HepG2 (cell line): ENCODE measurements at regions not wholly inside any gene's neighbourhood (a gene's known extent, or its start where the extent isn't known, plus 50 kb on each side); places are given as distances from the start of the nearest gene placed in this dataset.

ENCODE experiments used
- ATAC-seq: fragments of 200-7000 bp; cut with Tn5 transposase; 3 replicates; pipeline ENCODE4 v1.9.1; 2020; ENCODE audit warnings: mild to moderate bottlenecking, moderate library complexity
- BruUV-seq: library from RNA; stranded (reverse); fragments of 400-500 nt; replicated peaks from 2 replicates; lab custom pipeline; 2021; lab: Mats Ljungman, UMichigan
- CTCF ChIA-PET: fragments of 300-600 bp; formaldehyde crosslinking; extraction: SDS; loops from one replicate; lab custom pipeline; 2021; ENCODE audit warnings: low total read pairs, inconsistent platforms, low intra/inter-chr PET ratio; lab: Yijun Ruan, JAX
- POLR2A ChIA-PET: fragments of 350-600 bp; sonication (Branson Sonifier 250); formaldehyde crosslinking; loops from one replicate; lab custom pipeline; 2020; ENCODE audit warnings: antibody characterized with exemption, inconsistent platforms; lab: Yijun Ruan, JAX
- DNase-seq: peaks from one replicate; pipeline ENCODE4 v3.0.0-alpha.2; 2015; ENCODE audit warnings: low spot score
- FAIRE-seq: peaks from 3 replicates; lab custom pipeline; 2011; peaks lifted over from hg19 to GRCh38; lab: Jason Lieb, UNC
- H2AFZ ChIP-seq: one replicate; pipeline ENCODE4 v1.6.1; 2011; ENCODE audit warnings: low read length, inconsistent platforms
- H3K27ac ChIP-seq: fragments of 300-600 bp; 3 replicates; pipeline ENCODE4 v1.8.0; 2011; ENCODE audit warnings: mixed run types, mild to moderate bottlenecking, mixed read lengths, low read length, inconsistent platforms; ENCODE audit not compliant: insufficient read depth; ENCODE audit errors: extremely low read length
- H3K27me3 ChIP-seq, 2 experiments: fragments of 200-600 bp in 1 of 2; 2 replicates in 1 of 2; 3 replicates in 1 of 2; pipeline versions ENCODE4 v1.6.0 to v1.8.0; 2011; ENCODE audit warnings: low read length in 2 of 2, mild to moderate bottlenecking in 2 of 2, moderate library complexity in 2 of 2, inconsistent platforms in 1 of 2; ENCODE audit not compliant: insufficient read depth in 2 of 2, control insufficient read depth in 1 of 2
- H3K36me3 ChIP-seq, 2 experiments: fragments of 200-600 bp in 1 of 2; replicated peaks in 1 of 2; 2 replicates in 1 of 2; 3 replicates in 1 of 2; pipeline versions ENCODE4 v1.5.1 to v1.8.0; 2011; ENCODE audit warnings: low read length in 2 of 2, inconsistent platforms in 1 of 2; ENCODE audit not compliant: insufficient read depth in 2 of 2, control insufficient read depth in 1 of 2
- H3K4me1 ChIP-seq: 2 replicates; pipeline ENCODE4 v1.5.1; 2012; ENCODE audit warnings: low read length, inconsistent platforms; ENCODE audit not compliant: insufficient read depth
- H3K4me2 ChIP-seq: 2 replicates; pipeline ENCODE4 v1.6.0; 2011; ENCODE audit warnings: low read depth, low read length, inconsistent platforms
- H3K4me3 ChIP-seq, 3 experiments: fragments of 200-600 bp in 1 of 3; sonication (generic), shearing (Covaris generic) in 1 of 3; replicated peaks in 1 of 3; 2 replicates each; pipeline ENCODE4 v1.5.1; 2011 to 2016; ENCODE audit warnings: low read length in 3 of 3, inconsistent platforms in 2 of 3, low read depth in 2 of 3, mild to moderate bottlenecking in 2 of 3, control low read depth in 1 of 3, mixed read lengths in 1 of 3; ENCODE audit not compliant: insufficient read depth in 1 of 3
- H3K79me2 ChIP-seq: one replicate; pipeline ENCODE4 v1.6.1; 2011; ENCODE audit warnings: low read length, inconsistent platforms; ENCODE audit not compliant: insufficient read depth
- H3K9ac ChIP-seq: 2 replicates; pipeline ENCODE4 v1.6.0; 2011; ENCODE audit warnings: mild to moderate bottlenecking, low read depth, low read length, inconsistent platforms; ENCODE audit not compliant: insufficient read depth
- H3K9me3 ChIP-seq: 2 replicates; pipeline ENCODE4 v1.5.1; 2012; ENCODE audit warnings: mild to moderate bottlenecking, low read length
- H4K20me1 ChIP-seq: 2 replicates; pipeline ENCODE4 v1.6.0; 2011; ENCODE audit warnings: inconsistent platforms, mild to moderate bottlenecking, low read length, moderate library complexity; ENCODE audit not compliant: insufficient read depth
- MED1 ChIP-seq: sonication (generic); formaldehyde crosslinking; IDR thresholded peaks from 2 replicates; pipeline ENCODE4 v1.4.0; 2020; ENCODE audit warnings: missing genetic modification reagents
- SOX6 ChIP-seq, 2 experiments: fragments of 450-650 bp in 1 of 2; sonication (generic) in 1 of 2; formaldehyde crosslinking in 1 of 2; IDR thresholded peaks; 2 replicates each; pipeline versions ENCODE4 v1.4.0 to v1.6.1; 2017 to 2020; ENCODE audit warnings: antibody characterized with exemption in 1 of 2, mild to moderate bottlenecking in 1 of 2, missing genetic modification reagents in 1 of 2
- ZNF646 ChIP-seq: sonication (generic); formaldehyde crosslinking; IDR thresholded peaks from 2 replicates; pipeline ENCODE4 v1.9.0; 2021; ENCODE audit warnings: mild to moderate bottlenecking, missing genetic modification reagents
- ZNF780A ChIP-seq: sonication (generic); formaldehyde crosslinking; IDR thresholded peaks from 2 replicates; pipeline ENCODE4 v1.8.0; 2022; ENCODE audit warnings: mild to moderate bottlenecking, missing genetic modification reagents, moderate library complexity
- WGBS: methylation state at CpG from one replicate; pipeline ENCODE4 v1.1.6; 2017; ENCODE audit warnings: low lambda C conversion rate; 5-methylcytosine and 5-hydroxymethylcytosine counted together
- in situ Hi-C: cut with HindIII; loops from 2 replicates; pipeline ENCODE4 v1.10.0; 2017; ENCODE audit warnings: low pct_unique_long_range_greater_than_20kb; ENCODE audit not compliant: extremely low pct_ligation_motif_present
- intact Hi-C: fragments of 100-400 bp; cut with micrococcal nuclease; formaldehyde crosslinking; loops from one replicate; pipeline ENCODE4 v1.10.0; 2022; ENCODE audit not compliant: unreplicated experiment
- TF ChIP-seq, protein P1 (sequence below): sonication (generic); formaldehyde crosslinking; IDR thresholded peaks from 2 replicates; pipeline ENCODE4 v1.4.0; 2020; ENCODE audit warnings: missing genetic modification reagents

DNA sequence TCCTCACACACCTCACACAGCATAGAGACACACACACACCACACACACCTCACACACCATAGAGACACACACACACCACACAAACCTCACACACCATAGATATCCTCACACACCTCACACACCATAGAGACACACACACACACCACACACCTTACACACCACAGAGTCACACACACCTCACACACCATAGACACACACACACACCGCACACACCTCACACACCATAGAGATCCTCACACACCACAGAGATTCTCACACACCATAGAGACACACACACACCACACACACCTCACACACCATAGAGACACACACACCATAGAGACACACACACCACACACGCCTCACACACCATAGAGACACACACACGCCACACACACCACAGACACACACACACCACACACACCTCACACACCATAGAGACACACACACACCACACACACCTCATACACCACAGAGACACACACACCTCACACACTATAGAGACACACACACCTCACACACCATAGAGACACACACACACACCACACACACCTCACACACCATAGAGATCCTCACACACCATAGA lies 270.6 kb downstream of the CYRIA start (continued):
- TF ChIP-seq, protein P1, sequence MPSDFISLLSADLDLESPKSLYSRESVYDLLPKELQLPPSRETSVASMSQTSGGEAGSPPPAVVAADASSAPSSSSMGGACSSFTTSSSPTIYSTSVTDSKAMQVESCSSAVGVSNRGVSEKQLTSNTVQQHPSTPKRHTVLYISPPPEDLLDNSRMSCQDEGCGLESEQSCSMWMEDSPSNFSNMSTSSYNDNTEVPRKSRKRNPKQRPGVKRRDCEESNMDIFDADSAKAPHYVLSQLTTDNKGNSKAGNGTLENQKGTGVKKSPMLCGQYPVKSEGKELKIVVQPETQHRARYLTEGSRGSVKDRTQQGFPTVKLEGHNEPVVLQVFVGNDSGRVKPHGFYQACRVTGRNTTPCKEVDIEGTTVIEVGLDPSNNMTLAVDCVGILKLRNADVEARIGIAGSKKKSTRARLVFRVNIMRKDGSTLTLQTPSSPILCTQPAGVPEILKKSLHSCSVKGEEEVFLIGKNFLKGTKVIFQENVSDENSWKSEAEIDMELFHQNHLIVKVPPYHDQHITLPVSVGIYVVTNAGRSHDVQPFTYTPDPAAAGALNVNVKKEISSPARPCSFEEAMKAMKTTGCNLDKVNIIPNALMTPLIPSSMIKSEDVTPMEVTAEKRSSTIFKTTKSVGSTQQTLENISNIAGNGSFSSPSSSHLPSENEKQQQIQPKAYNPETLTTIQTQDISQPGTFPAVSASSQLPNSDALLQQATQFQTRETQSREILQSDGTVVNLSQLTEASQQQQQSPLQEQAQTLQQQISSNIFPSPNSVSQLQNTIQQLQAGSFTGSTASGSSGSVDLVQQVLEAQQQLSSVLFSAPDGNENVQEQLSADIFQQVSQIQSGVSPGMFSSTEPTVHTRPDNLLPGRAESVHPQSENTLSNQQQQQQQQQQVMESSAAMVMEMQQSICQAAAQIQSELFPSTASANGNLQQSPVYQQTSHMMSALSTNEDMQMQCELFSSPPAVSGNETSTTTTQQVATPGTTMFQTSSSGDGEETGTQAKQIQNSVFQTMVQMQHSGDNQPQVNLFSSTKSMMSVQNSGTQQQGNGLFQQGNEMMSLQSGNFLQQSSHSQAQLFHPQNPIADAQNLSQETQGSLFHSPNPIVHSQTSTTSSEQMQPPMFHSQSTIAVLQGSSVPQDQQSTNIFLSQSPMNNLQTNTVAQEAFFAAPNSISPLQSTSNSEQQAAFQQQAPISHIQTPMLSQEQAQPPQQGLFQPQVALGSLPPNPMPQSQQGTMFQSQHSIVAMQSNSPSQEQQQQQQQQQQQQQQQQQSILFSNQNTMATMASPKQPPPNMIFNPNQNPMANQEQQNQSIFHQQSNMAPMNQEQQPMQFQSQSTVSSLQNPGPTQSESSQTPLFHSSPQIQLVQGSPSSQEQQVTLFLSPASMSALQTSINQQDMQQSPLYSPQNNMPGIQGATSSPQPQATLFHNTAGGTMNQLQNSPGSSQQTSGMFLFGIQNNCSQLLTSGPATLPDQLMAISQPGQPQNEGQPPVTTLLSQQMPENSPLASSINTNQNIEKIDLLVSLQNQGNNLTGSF (CRISPR knock-in tag): no peak
- TF ChIP-seq ZNF780A (CRISPR knock-in tag): 0 out of 2 replicates have a peak, but pooled peaks have one; percentile 41

DNA sequence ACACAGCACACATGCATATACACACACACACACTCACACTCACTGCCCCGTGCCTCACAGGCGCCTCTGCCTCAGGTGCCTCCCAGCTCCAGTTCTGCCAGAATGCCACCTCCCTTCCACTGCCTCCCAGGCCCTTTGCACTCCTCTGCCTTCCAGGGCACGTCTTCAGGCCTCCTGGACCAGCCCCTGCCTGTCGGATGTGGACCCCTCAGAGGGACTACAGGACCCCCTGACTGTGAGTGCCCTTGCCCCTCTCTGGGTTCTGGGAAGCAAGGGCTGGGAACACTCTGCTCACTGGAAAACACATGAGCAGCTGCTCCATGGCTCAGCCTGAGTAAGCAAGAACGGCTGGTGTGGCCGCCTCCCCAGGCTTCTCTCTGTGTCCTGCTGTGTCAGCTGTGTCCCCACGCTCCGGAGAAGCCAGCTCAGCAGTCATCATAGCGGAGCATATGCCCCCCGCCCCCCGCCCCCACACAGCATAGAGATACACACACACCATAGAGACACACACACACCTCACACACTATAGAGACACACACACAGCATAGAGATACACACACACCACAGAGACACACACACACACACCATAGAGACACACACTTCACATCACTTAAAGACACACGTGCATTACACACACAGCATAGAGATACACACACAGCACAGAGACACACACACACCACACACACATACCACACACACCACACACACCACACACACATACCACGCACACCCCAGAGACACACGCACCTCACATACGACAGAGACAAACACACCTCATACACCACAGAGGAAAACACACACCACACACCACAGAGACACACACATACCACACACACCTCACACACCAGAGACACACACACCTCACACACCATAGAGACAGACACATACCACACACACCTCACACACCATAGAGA lies 271.3 kb downstream of the CYRIA start:
- ATAC-seq (peak; percentile 85), DNase-seq (peak; percentile 39), FAIRE-seq (peak; percentile 66)
- POLR2A ChIA-PET: no interaction called here
- CTCF ChIA-PET: no interaction called here
- no peaks in the 10 kb centered on the region for H3K27me3 ChIP-seq
- H2AFZ ChIP-seq: no peak overlapping the region
- H3K4me3 ChIP-seq: peak overlapping the region in 1 of 3 experiments; percentile 50; a peak in 2 of 6 replicates
- 24% methylated on average over 12 of the region's 15 CpGs for WGBS
- in situ Hi-C loops: no loop called here
- no peaks in the 10 kb centered on the region for H4K20me1 ChIP-seq
- intact Hi-C loops: no loop called here
- no peaks in the 10 kb centered on the region for H3K36me3 ChIP-seq
- H3K4me2 ChIP-seq: peak overlapping the region; percentile 72
- peak overlapping the region; percentile 28; the same call in 1 of the 2 replicates for H3K9ac ChIP-seq
- H3K27ac ChIP-seq: no peak overlapping the region
- H3K4me1 ChIP-seq: peaks cover 30% of the 10 kb centered on the region
- no peaks in the 10 kb centered on the region for H3K9me3 ChIP-seq
- no peaks in the 10 kb centered on the region for H3K79me2 ChIP-seq
- no TSS peak for BruUV-seq
- TF ChIP-seq SOX6 (IDR thresholded peaks at IDR 0.05): 0 out of 2 replicates have a peak, but pooled peaks have one; percentile 47
- no peak for TF ChIP-seq SOX6 (CRISPR knock-in tag; IDR thresholded peaks at IDR 0.05)
- TF ChIP-seq ZNF646 (CRISPR knock-in tag): peak; percentile 96
- no peak for TF ChIP-seq MED1 (CRISPR knock-in tag)
